GM21737 (cell line): ENCODE measurements at regions not wholly inside any gene's neighbourhood (a gene's known extent, or its start where the extent isn't known, plus 50 kb on each side); places are given as distances from the start of the nearest gene placed in this dataset.

ENCODE experiments used
- ATAC-seq: cut with Tn5 transposase; IDR thresholded peaks from one replicate; pipeline ENCODE4 v1.9.1; 2021; ENCODE audit warnings: mild to moderate bottlenecking, moderate library complexity; ENCODE audit not compliant: unreplicated experiment

DNA sequence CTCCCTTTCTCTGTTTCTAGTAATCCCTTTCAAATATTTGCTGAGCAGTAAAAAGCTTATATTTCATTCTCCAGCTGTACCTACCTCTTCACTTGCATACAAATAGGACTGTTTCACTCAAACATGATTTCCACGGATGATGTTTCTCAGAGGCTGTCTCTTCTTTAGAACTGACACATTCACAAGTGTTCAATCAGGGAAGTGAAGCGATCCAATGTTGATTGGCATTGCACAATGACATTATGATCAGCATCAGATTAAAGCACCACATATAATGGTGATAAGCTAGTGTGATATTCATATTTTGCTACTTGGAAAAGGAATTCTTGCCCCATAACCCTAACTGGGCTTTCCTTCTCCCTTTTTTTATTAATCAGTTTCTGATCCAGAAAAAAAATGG is 681.8 kb downstream of the TBC1D32 start:
- ATAC-seq = no peak

DNA sequence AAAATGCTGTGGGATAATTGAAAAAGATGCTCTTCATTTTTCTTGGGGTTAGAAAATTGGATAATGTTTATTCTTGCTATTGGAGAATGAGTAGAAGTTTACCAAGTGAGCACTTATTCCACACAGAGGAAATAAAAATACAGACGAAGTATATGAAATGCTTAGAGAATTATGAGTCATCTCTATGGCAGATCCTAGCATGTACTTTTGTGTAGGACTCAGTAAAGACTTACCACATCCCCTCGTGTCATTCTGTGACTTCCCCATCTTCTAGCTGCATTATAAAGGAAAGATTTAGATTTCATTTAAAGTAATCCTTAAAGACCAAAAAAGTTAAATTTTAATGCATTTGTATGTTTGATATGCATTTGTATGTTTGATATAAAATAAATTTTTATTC is 685.6 kb downstream of the TBC1D32 start:
- no peak for ATAC-seq

DNA sequence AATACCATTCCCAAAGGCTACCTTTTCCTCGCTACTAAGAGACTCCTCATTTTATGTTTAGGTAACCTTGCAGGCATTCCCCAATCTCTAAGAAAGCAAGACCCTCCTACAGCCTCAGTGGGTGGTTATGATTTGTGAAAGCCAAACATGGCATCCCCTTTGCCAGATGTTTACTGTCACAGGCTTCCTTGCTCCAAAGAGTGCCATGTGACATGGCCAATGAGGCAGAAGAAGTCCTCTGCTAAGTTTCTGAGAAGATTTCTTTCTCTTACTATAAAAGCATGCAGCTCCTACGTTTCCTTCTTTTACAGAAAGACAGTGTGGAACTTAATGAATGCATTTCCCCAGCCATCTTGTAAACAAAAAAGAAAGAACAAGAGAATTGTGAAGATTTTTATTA is 688.2 kb downstream of the TBC1D32 start:
- ATAC-seq = no peak

DNA sequence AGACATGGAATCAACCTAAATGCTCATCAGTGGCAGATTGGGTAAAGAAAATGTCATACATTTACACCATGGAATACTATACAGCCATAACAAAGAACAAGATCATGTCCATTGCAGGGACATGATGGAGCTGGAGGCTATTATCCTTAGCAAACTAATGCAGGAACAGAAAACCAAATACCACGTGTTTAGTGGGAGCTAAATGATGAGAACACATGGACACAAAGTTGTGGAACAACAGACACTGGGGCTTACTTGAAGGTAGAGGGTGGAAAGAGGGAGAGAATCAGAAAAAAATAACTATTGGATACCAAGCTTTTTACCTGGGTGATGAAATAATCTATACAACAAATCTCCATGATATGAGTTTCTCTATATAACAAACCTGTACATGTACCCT is 701.3 kb downstream of the TBC1D32 start:
- ATAC-seq = no peak

DNA sequence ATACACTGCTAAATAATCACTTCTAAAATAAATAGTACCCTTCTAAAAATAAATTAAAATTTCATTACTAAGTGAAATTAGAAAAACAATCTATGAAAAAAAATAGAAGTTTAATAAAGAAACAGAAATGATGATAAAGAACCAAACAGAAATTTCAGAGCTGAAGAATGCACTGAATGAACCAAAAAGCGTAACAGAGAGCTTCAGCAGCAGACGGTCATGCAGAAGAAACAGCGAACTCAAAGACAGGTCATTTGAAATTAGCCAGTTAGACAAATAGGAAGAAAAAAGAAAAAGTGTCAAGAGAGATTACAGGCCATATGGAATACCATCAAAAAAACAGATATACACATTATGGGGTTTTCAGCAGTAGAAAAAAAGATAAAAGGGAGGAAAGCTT is 706.7 kb downstream of the TBC1D32 start:
- no peak for ATAC-seq

DNA sequence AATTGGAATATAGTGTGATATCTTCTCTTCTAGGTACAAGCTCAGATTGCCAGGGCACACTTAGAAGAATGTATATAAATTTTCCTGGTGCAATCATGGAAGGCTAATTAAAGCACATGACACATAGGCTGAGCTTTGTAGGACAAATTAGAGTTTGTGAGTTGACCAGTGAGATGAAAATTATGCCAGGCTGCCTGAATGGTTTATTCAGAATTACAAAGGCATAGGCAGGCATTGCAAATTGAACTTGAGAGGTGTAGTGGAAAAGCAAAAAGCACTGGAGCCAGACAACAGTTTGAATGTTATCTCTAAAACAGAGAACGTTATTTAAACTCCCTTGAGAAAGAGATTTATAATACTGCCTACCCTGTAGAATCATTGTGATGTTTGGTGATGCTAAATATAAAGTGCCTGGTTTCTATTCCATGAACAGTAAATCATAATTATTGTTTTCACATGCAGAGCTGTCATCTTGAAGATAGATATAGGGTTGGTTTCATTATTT is 712.1 kb downstream of the TBC1D32 start:
- no peak for ATAC-seq

DNA sequence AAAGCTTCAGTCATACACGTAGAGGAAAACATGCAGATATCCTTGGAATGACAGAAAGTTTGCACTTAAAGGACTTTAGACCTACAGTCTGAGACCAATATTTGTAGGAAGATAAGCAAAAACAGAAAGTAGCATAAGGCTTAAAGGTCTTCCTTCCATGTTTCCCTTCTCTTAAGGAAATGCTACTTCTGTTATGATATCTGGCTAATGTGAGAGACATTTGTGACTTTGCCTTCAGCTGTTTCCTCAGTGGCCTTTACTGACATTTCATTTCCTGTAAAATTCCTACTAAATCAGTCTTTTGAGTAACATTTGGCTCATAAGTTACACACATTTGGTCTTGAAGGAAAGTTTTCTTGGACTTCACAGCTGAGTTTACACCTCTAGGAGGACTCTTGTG is 713.4 kb downstream of the TBC1D32 start:
- ATAC-seq = no peak

DNA sequence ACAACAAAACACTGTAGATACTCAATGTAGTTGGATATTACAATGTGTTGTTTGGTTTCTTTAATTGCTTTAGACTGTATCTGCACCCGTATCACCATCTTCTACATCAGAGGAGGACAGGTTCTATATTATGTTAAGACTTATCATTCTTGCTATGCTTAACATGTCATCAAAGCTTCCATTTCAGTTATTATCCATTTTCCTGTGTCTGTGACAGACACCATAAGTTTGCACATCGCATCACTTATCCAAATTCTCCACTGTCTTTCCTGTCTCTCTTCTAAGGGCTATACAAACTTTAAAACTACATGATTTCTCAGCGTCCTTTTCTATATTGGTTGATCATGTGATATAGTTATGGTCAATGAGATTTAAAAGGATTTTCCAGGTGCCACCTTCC is 719.0 kb downstream of the TBC1D32 start:
- no peak for ATAC-seq

DNA sequence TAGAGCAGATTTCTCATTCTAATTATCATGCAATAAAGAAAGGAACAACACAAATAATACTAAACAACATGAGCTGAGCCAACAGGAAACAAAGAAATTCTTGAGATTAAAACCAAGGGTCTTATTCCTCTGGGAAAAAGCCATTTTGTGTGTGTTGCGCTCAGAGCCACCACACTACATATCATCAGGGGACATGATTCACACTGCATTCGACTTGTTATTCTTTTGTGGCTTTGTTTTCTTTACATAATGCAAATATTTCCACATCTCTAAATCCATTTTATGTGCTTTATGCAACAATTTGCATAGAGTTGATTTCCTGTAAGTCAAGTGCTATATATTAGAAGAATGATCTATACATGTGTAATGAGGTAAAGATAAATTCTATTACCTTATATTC is 719.6 kb downstream of the TBC1D32 start:
- no peak for ATAC-seq

DNA sequence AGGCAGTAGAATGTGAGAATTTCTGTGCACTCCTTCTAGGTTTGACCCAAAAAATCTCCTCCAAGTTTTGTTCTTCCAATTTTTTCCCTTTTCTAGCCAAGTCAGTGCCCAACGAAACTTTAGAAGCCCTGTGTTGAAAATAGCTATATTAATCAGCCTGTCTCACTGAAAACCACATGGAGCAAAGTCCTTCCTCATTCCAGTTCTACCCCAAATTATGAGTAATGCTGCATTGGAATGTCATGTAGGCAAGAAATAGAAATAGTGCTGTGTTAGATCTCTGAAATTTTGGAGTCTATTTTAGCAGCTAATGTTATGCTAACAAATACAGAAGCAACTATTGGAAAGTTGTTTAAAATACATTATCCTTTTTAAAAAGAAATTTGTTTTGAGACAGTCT is 725.5 kb downstream of the TBC1D32 start:
- ATAC-seq = no peak

DNA sequence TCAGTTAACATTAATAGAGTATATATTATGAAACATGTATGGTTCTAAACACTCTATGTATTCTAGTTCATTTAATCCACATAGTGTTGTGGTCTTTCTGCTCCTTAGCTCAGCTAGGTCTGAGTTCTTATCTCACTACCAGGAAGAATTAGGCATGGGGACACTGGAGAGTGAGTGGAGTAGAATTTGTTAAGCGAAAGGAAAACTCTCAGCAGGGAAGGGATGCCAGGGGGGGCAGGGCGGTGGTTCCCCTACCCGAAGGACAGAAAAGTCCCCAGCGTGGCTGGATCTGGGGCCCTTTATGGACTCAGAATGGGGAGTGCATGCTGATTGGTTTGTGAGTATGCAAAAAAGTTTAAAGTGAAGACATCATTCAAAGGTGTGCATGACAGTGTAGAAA is 727.5 kb downstream of the TBC1D32 start:
- no peak for ATAC-seq

DNA sequence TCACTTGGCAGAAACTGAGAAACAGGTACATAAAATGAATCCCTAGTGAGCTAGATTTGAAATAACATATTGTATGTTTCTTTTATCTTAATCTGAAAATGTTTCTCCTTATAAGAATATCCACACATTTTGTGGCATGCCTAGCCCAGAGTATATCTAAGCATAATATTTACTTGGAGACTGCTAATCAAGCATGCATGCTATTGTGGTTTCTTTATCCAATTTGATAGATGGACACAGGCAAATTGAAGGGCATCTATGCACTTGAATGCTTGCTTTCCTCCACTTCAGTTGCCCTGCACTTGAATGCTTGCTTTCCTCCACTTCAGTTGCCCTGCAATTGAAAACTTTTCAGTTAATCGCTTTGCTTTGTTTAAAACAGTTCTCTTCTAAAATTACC is 729.8 kb downstream of the TBC1D32 start:
- ATAC-seq = no peak

DNA sequence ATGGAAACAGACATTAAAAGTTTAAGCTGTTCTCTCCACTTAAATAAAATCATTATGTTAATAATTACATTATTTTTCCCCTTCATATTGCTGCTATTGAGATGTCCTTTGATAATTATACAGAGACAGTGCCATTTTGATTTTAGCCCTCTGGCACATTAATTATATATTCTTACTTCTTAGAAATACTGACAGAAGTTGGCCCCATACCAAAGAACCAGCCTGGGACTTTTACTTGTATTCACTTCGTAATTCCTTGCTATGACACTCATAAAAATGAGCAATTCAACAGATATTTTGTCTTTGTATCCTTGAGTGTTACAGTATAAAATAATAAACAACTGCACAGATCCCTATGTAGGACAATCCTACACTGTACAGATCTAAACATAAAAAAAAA is 743.7 kb downstream of the TBC1D32 start:
- no peak for ATAC-seq

DNA sequence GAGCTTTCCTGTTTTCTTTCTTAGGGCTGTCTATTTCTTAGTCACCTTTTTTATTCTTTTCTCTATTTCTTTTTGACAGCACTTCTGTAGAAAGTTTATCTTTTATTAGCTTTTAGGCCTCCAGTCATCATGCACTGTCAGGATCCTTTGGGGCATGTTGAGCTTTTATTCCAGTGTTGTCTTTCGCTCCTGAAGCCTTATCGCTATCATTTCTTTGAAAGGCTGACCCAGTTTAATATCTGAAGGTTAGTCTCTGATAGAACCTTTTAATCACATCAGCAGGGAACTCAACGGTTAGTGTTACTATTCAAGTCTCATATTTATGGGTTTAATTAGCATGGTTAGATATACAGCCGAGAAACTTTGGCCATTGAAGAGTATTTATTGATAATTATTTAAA is 745.9 kb downstream of the TBC1D32 start:
- no peak for ATAC-seq

DNA sequence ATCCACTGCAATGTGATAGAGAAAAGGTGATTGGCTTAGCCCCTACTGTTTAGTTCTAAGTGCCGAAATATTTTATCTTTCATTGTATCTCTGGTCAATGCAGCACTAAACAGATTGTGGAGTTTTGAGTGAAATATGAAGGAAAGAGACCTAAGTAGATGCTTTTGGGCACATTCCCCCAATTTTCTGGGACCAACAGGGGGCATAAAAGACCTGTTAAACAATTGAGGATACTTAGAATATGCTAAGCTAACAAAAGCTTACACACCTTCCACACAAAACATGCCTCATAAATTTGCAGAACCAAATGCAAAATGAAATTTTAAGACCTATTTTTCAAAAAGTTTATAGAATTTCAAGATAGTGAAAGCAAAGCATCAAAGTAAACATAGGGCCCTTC is 746.9 kb downstream of the TBC1D32 start:
- ATAC-seq = no peak

DNA sequence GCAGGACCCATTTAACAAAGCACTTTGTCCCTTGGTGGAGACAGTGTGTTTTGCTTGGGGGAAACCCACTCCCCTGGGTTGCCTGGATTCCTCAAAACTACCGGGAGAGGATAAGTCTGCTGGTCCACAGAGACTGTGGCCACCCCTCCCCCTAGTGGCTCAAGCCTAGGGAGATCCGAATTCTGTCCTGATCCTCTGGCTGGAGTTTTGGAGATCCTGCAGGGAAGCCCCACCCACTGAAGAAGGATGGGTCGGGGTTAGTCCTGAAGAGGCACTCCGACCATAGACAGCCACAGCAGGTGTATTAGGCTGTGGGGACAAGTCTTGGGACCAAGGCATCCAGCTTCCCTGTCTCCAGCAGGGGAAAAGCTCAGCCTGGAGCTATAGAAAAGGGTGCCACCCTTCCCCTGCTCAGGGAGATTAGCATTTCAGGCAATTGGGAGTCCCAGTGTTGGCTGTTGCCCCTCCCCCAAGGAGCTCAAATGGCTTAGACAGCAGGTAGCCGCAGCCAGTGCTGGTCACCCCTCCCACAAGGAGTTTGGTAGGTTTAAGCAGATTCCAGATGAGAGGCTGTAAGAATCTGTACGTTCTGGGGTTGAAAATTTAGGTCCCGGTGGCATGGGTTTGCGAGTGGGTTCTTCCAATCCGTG is 750.0 kb downstream of the TBC1D32 start:
- no peak for ATAC-seq

DNA sequence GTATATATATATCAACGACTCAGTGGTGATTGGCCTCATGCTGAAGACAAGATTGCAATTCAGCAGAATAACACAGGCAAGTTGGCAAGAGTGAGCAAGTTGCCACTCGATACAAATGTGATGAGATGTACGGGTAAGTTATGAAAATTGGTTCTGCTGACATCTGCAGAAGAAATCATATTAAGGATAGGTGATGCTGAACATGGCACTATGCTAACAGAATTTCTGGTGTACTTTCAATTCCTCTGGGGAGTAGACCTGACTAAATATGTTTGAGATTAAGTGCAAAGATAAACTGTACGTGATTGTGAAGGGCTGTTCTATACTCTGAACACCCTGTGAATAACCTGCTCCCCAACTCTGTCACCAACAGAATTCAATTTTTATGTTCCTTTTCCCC is 758.2 kb downstream of the TBC1D32 start:
- ATAC-seq = no peak

DNA sequence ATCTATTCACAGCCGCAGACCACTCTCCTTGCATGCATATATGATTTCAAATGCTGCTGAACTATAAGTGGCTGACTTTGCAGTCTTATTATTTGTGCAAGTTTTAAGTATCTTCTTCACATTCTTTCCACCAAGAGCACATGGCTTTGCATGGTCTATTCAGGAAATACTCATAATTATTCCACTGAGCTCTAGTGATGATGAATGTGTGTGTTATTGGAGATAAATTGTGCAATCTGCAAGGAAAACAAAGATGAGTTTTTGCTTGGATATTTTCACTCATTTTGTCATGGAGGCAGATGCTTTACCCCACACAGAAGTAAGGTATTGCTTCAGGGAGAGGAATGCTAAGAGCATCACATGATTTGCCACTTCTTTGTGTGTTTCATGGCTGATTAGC is 764.6 kb downstream of the TBC1D32 start:
- ATAC-seq = no peak

DNA sequence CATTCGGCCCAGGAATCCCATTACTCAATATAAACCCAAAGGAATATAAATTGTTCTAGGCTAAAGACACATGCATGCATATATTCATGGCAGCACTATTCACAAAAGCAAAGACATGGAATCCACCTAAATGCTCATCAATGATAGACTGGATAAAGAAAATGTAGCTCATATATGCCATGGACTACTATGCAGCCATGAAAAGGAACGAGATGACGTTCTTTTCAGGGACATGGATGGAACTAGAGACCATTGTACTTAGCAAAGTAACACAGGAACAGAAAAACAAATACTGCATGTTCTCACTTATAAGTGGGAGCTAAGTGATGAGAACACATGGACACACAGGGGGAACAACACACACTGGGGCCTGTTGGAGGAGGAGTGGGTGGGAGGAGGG is 769.5 kb downstream of the TBC1D32 start:
- ATAC-seq = no peak

DNA sequence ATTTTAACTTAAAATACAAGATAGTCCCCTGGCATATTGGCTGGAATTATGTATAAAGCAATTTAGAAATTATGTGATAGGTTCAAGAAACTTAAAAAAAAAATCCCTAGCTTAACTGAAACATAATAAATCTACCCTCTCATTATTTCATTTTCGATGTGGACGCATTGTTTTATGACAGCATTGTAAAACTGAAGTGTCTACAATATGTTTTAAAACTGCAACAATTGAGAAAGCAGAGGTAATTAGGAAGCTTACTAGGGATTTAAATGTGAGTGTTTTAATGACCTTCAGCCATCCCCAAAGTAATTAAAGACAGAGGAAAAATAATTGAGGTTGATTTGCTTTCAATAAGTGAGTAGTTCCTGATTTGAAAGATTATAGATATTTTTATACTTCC is 776.0 kb downstream of the TBC1D32 start:
- no peak for ATAC-seq

DNA sequence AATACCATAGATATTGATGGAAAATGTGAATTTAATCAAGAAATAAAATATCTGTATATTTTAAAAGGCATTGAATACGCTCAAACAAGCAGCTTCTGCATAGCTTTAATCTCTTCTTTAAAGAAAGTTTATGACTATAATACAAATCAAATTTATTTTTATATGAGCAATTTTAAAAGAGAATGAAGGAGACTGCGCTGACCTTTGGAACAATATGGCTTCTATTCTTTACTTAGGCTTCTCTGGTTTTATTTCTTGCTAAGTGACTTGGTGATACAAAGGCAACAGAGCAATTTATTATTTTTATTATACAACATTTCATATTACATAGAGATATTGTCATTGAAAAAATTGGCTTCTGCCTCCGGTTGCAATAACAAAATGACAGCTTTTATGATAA is 776.7 kb downstream of the TBC1D32 start:
- no peak for ATAC-seq

DNA sequence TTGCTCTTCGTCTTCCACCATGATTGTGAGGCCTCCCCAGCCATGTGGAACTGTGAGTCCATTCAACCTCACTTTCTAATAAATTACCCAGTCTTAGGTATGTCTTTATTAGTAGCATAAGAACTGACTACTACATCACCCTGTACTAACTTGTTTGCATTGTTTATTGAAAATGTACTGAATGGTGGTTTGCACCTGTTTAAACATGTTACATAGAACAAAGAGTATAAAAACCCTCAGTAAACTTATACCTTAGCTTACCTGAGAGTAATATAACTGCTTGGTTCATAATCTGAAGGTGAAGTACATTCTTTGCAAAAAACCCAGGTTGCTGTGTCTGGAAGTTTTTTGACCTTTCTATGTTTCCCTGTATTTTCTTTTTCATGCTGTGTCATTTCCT is 777.8 kb downstream of the TBC1D32 start:
- ATAC-seq = no peak

DNA sequence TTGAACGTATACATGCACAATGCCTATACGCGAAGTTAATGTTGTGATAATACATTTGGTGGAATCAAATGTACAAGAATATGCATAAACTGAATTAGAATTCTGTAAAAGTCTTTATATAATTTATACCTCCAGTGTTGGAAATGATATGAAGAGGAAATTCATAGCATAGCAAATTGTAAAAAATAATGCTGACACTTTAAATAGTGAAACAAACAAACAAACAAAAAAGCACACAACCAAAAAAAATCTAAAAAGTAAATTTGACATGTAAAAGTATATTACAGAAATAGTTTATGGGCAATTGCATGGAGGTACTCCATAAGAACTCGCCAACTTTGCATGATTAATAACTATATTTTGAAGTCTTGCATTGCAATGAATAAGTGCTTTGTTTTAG is 780.9 kb downstream of the TBC1D32 start:
- no peak for ATAC-seq
